Heart left ventricle (tissue), 16 donors: ENCODE measurements at regions not wholly inside any gene's neighbourhood (a gene's known extent, or its start where the extent isn't known, plus 50 kb on each side); places are given as distances from the start of the nearest gene placed in this dataset.

Experiments
- ATAC-seq, 4 donors: fragments of 200-7000 bp; cut with Tn5 transposase; one replicate each; pipeline ENCODE4 v1.9.1; 2020 to 2022; ENCODE audit warnings: moderate library complexity in 4 of 4, mild to moderate bottlenecking in 3 of 4, moderate number of reproducible peaks in 1 of 4
- DNase-seq, 5 donors: peaks; one replicate each; pipeline ENCODE4 v3.0.0-alpha.2; 2020
- H3K27ac ChIP-seq, 12 donors: fragments of 200-600 bp; sonication (generic) in 4 of 12; one replicate each; pipeline versions ENCODE4 v1.5.0 to v1.8.0; 2016 to 2022; ENCODE audit warnings: mild to moderate bottlenecking in 2 of 12
- H3K27me3 ChIP-seq, 9 donors: fragments of 200-600 bp; sonication (generic) in 2 of 9; one replicate each; pipeline versions ENCODE4 v1.5.1 to v1.8.0; 2016 to 2022; ENCODE audit warnings: mild to moderate bottlenecking in 3 of 9
- H3K36me3 ChIP-seq, 9 donors: fragments of 200-600 bp; sonication (generic) in 2 of 9; one replicate each; pipeline versions ENCODE4 v1.5.0 to v1.8.0; 2018 to 2022; ENCODE audit warnings: mild to moderate bottlenecking in 2 of 9
- H3K4me1 ChIP-seq, 12 donors: fragments of 200-600 bp; sonication (generic) in 4 of 12; one replicate each; pipeline versions ENCODE4 v1.5.0 to v1.8.0; 2016 to 2022; ENCODE audit warnings: mild to moderate bottlenecking in 3 of 12
- H3K4me3 ChIP-seq, 12 donors: fragments of 200-600 bp; sonication (generic) in 4 of 12; one replicate each; pipeline versions ENCODE4 v1.5.0 to v1.8.0; 2017 to 2022; ENCODE audit warnings: mild to moderate bottlenecking in 9 of 12, moderate library complexity in 4 of 12
- H3K9me3 ChIP-seq, 12 donors: fragments of 200-600 bp; sonication (generic) in 4 of 12; one replicate each; pipeline versions ENCODE4 v1.5.0 to v1.8.0; 2016 to 2022; ENCODE audit warnings: mild to moderate bottlenecking in 1 of 12
- CTCF ChIP-seq, 12 donors: fragments of 200-600 bp; sonication (generic) in 4 of 12; IDR thresholded peaks; one replicate each; pipeline versions ENCODE4 v1.5.0 to v1.8.0; 2018 to 2022; ENCODE audit warnings: antibody characterized with exemption in 12 of 12, mild to moderate bottlenecking in 5 of 12
- POLR2A ChIP-seq, 2 donors: fragments of 450-650 bp; IDR thresholded peaks; one replicate each; pipeline ENCODE4 v1.6.1; 2017; ENCODE audit warnings: antibody characterized with exemption in 2 of 2, mild to moderate bottlenecking in 2 of 2, moderate library complexity in 2 of 2
- WGBS, 4 donors: extraction: QIAGEN DNeasy Blood & Tissue Kit in 2 of 4; methylation state at CpG; one replicate each; pipeline versions ENCODE4 v1.1.5 to v1.1.7; 2013 to 2018; 5-methylcytosine and 5-hydroxymethylcytosine counted together
- intact Hi-C, 10 donors: fragments of 100-400 bp; cut with DNase I; formaldehyde crosslinking; loops; one replicate each; pipeline versions ENCODE4 v1.11.1 to v1.14.2; 2022
- donor health status: ischemic (EF 13 %, LVEDD 7.1; RV severe dilation, severe dysfunction).
- donor health status: healthy with polysubstance abuse.
- donor health status: DM: no; HTN: yes; CAD: no.
- donor health status: DM: no; HTN: no; CAD: no.
- donor health status: ischemic (EF 25% LVEDD 6.9; RV normal size, moderate dysfunction).
- donor health status: ischemic (EF 25% LVEDD 5.7; RV mildly dilated, moderate dysfunction).
- donor health status: healthy.
- donor health status: DM: yes; HTN: yes; CAD: no.
- donor health status: ischemic (EF 35%, LVEDD 5.7; RV mildly dilated, moderate dysfunction).
- donor health status: nonischemic (EF 11% LVEDD 7.7; RV severe dilation, severe dysfunction).
- donor health status: DM: yes; HTN: yes; CAD: no.
- donor health status: PGD.
- donor health status: ischemic (EF 29% LVEDD 5.4; RV normal size, mild dysfunction).
- donor health status: nonischemic (EF 23%, LVEDD 6.1; RV moderate dilation, normal function).

- Histone ChIP-seq H3K27me3 (no peaks in the 10 kb centered on the region), H3K36me3 (no peaks in the 10 kb centered on the region), H3K4me3 (no peak overlapping the region), H3K4me1 (no peaks in the 10 kb centered on the region), H3K27ac (no peak overlapping the region), H3K9me3 (peaks cover 0 to 9% (median 0%) of the 10 kb centered on the region in 12 donors)
- peak in 1 of 4 donors; percentile 36 for ATAC-seq
- 80 to 89% (median 83%) methylated on average over 19 of the region's 19 CpGs for WGBS, 4 donors
- TF ChIP-seq CTCF (IDR thresholded peaks at IDR 0.05) (no peak), POLR2A (IDR thresholded peaks at IDR 0.05) (no peak)
- no peak for DNase-seq
- intact Hi-C loops = no loop called here
These were observed 238.6 kb upstream of the SHH start for GRCh38 chr7:156050636-156051569.

GRCh38 chr7:156049366-156049765 is 237.1 kb upstream of the SHH start:
- WGBS, 4 donors = 78 to 90% (median 84%) methylated on average over 7 to 8 of the region's 8 CpGs
- no peaks in the 10 kb centered on the region for H3K36me3 ChIP-seq
- H3K4me1 ChIP-seq = no peaks in the 10 kb centered on the region
- DNase-seq (no peak), ATAC-seq (no peak)
- no peak overlapping the region for H3K27ac ChIP-seq
- peaks cover 0 to 5% (median 0%) of the 10 kb centered on the region in 9 donors for H3K27me3 ChIP-seq
- TF ChIP-seq POLR2A (IDR thresholded peaks at IDR 0.05) (no peak), CTCF (IDR thresholded peaks at IDR 0.05) (no peak)
- peaks cover 0 to 9% (median 0%) of the 10 kb centered on the region in 12 donors for H3K9me3 ChIP-seq
- H3K4me3 ChIP-seq = no peak overlapping the region
- intact Hi-C loops = no loop called here

GRCh38 chr7:156046031-156046560 is 233.8 kb upstream of the SHH start:
- Histone ChIP-seq H3K27me3 (peaks cover 0 to 14% (median 0%) of the 10 kb centered on the region in 9 donors), H3K4me1 (no peaks in the 10 kb centered on the region), H3K27ac (no peak overlapping the region), H3K4me3 (no peak overlapping the region), H3K36me3 (no peaks in the 10 kb centered on the region), H3K9me3 (peaks cover 0 to 9% (median 0%) of the 10 kb centered on the region in 12 donors)
- ATAC-seq = no peak
- DNase-seq = no peak
- 85 to 92% (median 88%) methylated on average over 16 to 19 of the region's 19 CpGs for WGBS, 4 donors
- intact Hi-C loops = no loop called here
- TF ChIP-seq CTCF (IDR thresholded peaks at IDR 0.05) = no peak
- no peak for TF ChIP-seq POLR2A (IDR thresholded peaks at IDR 0.05)

GRCh38 chr7:156043416-156044178 is 231.3 kb upstream of the SHH start:
- Histone ChIP-seq H3K27ac (no peak overlapping the region), H3K36me3 (no peaks in the 10 kb centered on the region), H3K27me3 (peaks cover 0 to 30% (median 3%) of the 10 kb centered on the region in 9 donors), H3K4me1 (no peaks in the 10 kb centered on the region), H3K4me3 (no peak overlapping the region), H3K9me3 (peaks cover 0 to 9% (median 0%) of the 10 kb centered on the region in 12 donors)
- no peak for DNase-seq
- WGBS, 4 donors = 68 to 82% (median 77%) methylated on average over 23 to 26 of the region's 26 CpGs
- ATAC-seq = no peak
- intact Hi-C loops = no loop called here
- TF ChIP-seq POLR2A (IDR thresholded peaks at IDR 0.05) (no peak), CTCF (IDR thresholded peaks at IDR 0.05) (no peak)
